Activated CD4-positive, alpha-beta T cell treated with anti-CD3 and anti-CD28 coated beads, Interleukin-2, amount 10 ng/mL, durations not matched to agents 7 days and 5 days (primary cell): ENCODE measurements at regions not wholly inside any gene's neighbourhood (a gene's known extent, or its start where the extent isn't known, plus 50 kb on each side); places are given as distances from the start of the nearest gene placed in this dataset.

Experiments
- CTCF ChIA-PET: fragments of 350-600 bp; sonication (Branson Sonifier 250); formaldehyde crosslinking; loops from one replicate; lab custom pipeline; 2021; ENCODE audit warnings: antibody characterized with exemption; lab: Charles Lee
- POLR2A ChIA-PET: fragments of 350-600 bp; sonication (Branson Sonifier 250); formaldehyde crosslinking; loops from one replicate; lab custom pipeline; 2021; ENCODE audit warnings: antibody characterized with exemption; lab: Charles Lee
- DNase-seq: peaks from one replicate; pipeline ENCODE4 v3.0.0-alpha.2; 2020
- H3K27ac Mint-ChIP-seq: one replicate; pipeline ENCODE4 v1.8.0; 2021; ENCODE audit warnings: mild to moderate bottlenecking, moderate library complexity, mixed read lengths
- H3K27me3 Mint-ChIP-seq: one replicate; pipeline ENCODE4 v1.8.0; 2021; ENCODE audit warnings: mixed read lengths
- H3K36me3 Mint-ChIP-seq: one replicate; pipeline ENCODE4 v1.8.0; 2021; ENCODE audit warnings: low read depth, mixed read lengths
- H3K4me1 Mint-ChIP-seq: one replicate; pipeline ENCODE4 v1.8.0; 2021; ENCODE audit warnings: mixed read lengths
- H3K4me3 Mint-ChIP-seq: one replicate; pipeline ENCODE4 v1.8.0; 2021; ENCODE audit warnings: mild to moderate bottlenecking, moderate library complexity, mixed read lengths
- H3K9me3 Mint-ChIP-seq: one replicate; pipeline ENCODE4 v1.8.0; 2021; ENCODE audit warnings: mixed read lengths

DNA sequence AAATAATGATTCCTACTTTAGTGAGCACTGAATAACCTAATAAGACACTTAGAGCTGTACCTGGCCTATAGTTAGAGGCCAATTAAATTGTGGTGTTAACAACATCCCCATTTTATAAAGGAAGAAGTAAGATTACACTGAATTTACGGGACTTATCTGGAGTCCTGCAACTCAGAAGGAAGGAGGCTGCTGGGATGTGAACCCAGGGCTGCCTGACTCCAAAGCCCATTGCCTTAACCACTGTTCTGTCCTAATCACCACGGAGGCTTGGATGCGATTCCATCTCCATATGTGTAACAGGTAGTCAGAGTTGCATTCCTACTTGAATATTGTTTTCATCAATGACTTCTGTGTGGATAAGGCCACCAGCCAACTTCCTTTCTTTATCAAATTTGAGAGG lies 168.9 kb downstream of the SOCS6 start:
- no peaks in the 10 kb centered on the region for H3K9me3 Mint-ChIP-seq
- CTCF ChIA-PET = no interaction called here

DNA sequence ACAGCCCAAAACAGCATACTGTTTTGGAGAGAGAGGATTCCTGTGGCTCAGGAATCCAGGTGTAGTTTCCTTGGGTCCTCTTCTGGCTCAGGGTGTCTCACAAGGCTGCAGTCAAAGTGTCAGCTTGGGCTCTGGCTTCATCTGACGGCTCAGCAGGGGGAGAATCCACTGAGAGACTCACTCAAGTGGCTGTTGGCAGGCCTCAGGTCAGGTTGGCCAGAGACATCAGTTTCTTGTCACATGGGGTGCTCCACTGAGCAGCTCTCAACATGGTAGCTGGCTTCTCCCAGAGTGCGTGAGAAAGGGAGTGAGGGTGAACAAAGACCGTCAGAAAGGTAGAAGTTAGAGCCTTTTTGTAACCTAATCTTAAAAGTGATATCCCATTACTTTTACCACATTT lies 168.4 kb downstream of the SOCS6 start:
- Mint-ChIP-seq H3K4me3 (no peak overlapping the region), H3K36me3 (no peaks in the 10 kb centered on the region), H3K27me3 (peaks cover 5% of the 10 kb centered on the region), H3K4me1 (no peaks in the 10 kb centered on the region), H3K27ac (no peak overlapping the region), H3K9me3 (no peaks in the 10 kb centered on the region)
- POLR2A ChIA-PET = no interaction called here
- no peak for DNase-seq
- CTCF ChIA-PET = no interaction called here

More for the DNA sequence above, 168.9 kb downstream of the SOCS6 start:
- no peaks in the 10 kb centered on the region for H3K36me3 Mint-ChIP-seq
- no peak overlapping the region for H3K27ac Mint-ChIP-seq
- H3K27me3 Mint-ChIP-seq = peaks cover 7% of the 10 kb centered on the region
- POLR2A ChIA-PET = no interaction called here
- no peaks in the 10 kb centered on the region for H3K4me1 Mint-ChIP-seq
- no peak for DNase-seq
- H3K4me3 Mint-ChIP-seq = no peak overlapping the region

- H3K36me3 Mint-ChIP-seq = no peaks in the 10 kb centered on the region
- POLR2A ChIA-PET = no interaction called here
- DNase-seq = no peak
- H3K9me3 Mint-ChIP-seq = no peaks in the 10 kb centered on the region
- H3K27me3 Mint-ChIP-seq = peaks cover under 1% of the 10 kb centered on the region
- no peak overlapping the region for H3K27ac Mint-ChIP-seq
- CTCF ChIA-PET = no interaction called here
- no peaks in the 10 kb centered on the region for H3K4me1 Mint-ChIP-seq
- no peak overlapping the region for H3K4me3 Mint-ChIP-seq
Observed at GRCh38 chr18:70456376-70456775, 167.5 kb downstream of the SOCS6 start.

GRCh38 chr18:70455731-70456130 lies 166.9 kb downstream of the SOCS6 start:
- H3K36me3 Mint-ChIP-seq = no peaks in the 10 kb centered on the region
- ChIA-PET CTCF (interaction anchor here (1.3 to 1.7 kb wide), 2 partner anchors 10 to 16 kb away, joined by 3 read pairs; no protein-coding TSS in a partner anchor), POLR2A (no interaction called here)
- H3K9me3 Mint-ChIP-seq = no peaks in the 10 kb centered on the region
- no peaks in the 10 kb centered on the region for H3K4me1 Mint-ChIP-seq
- no peak overlapping the region for H3K27ac Mint-ChIP-seq
- DNase-seq = no peak
- no peak overlapping the region for H3K4me3 Mint-ChIP-seq
- no peaks in the 10 kb centered on the region for H3K27me3 Mint-ChIP-seq

DNA sequence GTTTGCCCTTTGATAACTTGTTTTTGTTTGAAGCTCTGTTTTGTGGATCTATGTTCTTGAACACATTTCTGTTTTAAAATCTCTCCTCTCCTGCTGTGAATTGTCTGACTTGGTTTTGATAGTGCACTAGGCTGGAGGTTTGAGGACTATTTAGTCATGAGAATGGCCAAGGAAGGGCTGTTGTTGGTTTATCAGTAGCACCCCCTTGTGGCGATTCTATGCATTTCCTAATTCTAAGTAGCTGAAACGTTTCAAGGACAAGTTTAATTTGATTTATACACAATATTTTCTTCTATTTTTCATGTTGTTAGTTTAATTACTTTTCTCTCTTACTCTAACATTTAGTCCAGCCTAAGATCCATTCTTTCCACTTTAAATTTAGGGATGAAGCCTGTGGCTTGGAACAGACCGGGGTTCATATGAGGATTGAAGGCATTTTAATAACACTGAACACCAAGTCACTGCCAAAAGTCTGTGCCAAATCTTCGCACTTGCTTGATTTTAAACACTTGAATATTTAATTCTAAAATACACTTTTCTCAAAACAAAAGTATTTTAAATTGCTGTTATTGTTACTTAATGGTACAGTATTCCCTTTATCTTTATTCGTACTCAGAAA lies 166.0 kb downstream of the SOCS6 start:
- Mint-ChIP-seq H3K27ac (no peak overlapping the region), H3K4me3 (no peak overlapping the region), H3K27me3 (no peaks in the 10 kb centered on the region), H3K36me3 (no peaks in the 10 kb centered on the region), H3K9me3 (no peaks in the 10 kb centered on the region), H3K4me1 (no peaks in the 10 kb centered on the region)
- POLR2A ChIA-PET = no interaction called here
- DNase-seq = peak; percentile 59
- CTCF ChIA-PET = interaction anchor here (1.3 to 1.7 kb wide), 2 partner anchors 11 to 15 kb away, joined by 3 read pairs; no protein-coding TSS in a partner anchor

- no peaks in the 10 kb centered on the region for H3K36me3 Mint-ChIP-seq
- no peak overlapping the region for H3K4me3 Mint-ChIP-seq
- no peaks in the 10 kb centered on the region for H3K4me1 Mint-ChIP-seq
- no peaks in the 10 kb centered on the region for H3K9me3 Mint-ChIP-seq
- DNase-seq = no peak
- ChIA-PET CTCF (no interaction called here), POLR2A (no interaction called here)
- no peaks in the 10 kb centered on the region for H3K27me3 Mint-ChIP-seq
- H3K27ac Mint-ChIP-seq = no peak overlapping the region
Observed at GRCh38 chr18:70453058-70453775, 164.4 kb downstream of the SOCS6 start.

GRCh38 chr18:70452501-70452900 lies 163.7 kb downstream of the SOCS6 start:
- Mint-ChIP-seq H3K36me3 (no peaks in the 10 kb centered on the region), H3K27ac (no peak overlapping the region), H3K9me3 (no peaks in the 10 kb centered on the region), H3K27me3 (no peaks in the 10 kb centered on the region), H3K4me3 (no peak overlapping the region), H3K4me1 (no peaks in the 10 kb centered on the region)
- no peak for DNase-seq
- ChIA-PET POLR2A (no interaction called here), CTCF (no interaction called here)

GRCh38 chr18:70450426-70451253 lies 161.8 kb downstream of the SOCS6 start:
- Mint-ChIP-seq H3K4me3 (no peak overlapping the region), H3K36me3 (no peaks in the 10 kb centered on the region), H3K9me3 (no peaks in the 10 kb centered on the region), H3K4me1 (no peaks in the 10 kb centered on the region), H3K27ac (no peak overlapping the region), H3K27me3 (no peaks in the 10 kb centered on the region)
- POLR2A ChIA-PET = no interaction called here
- no peak for DNase-seq
- CTCF ChIA-PET = no interaction called here

DNA sequence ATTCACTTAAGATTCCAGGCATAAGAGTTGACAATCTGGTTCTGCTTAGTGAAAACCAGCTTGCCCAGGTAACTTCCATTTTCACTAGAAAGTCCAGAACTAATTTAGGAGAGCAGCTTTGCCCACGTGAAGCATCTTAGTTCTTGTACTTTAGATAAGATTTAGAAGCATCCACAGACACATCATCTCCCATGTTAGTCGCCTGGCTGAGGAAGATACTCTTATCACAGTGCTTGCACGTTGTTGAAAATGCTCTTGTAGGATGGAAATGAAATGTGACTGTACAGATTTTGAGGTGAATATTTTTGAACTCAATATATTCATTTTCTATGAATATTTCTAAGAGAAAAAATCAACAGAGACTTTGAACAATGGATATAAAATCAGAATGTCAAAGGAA lies 159.7 kb downstream of the SOCS6 start:
- Mint-ChIP-seq H3K27ac (no peak overlapping the region), H3K36me3 (no peaks in the 10 kb centered on the region), H3K9me3 (peaks cover 6% of the 10 kb centered on the region), H3K27me3 (no peaks in the 10 kb centered on the region), H3K4me3 (no peak overlapping the region), H3K4me1 (no peaks in the 10 kb centered on the region)
- ChIA-PET POLR2A (no interaction called here), CTCF (interaction anchor here (0.7 kb wide), 1 partner anchor 262 kb away, joined by 3 read pairs; no protein-coding TSS in a partner anchor)
- DNase-seq = no peak

GRCh38 chr18:70446063-70446462 lies 157.2 kb downstream of the SOCS6 start:
- Mint-ChIP-seq H3K4me3 (no peak overlapping the region), H3K36me3 (no peaks in the 10 kb centered on the region), H3K27me3 (peaks cover 2% of the 10 kb centered on the region), H3K27ac (no peak overlapping the region), H3K9me3 (peaks cover 17% of the 10 kb centered on the region), H3K4me1 (no peaks in the 10 kb centered on the region)
- DNase-seq = no peak
- ChIA-PET POLR2A (no interaction called here), CTCF (no interaction called here)

- POLR2A ChIA-PET = no interaction called here
- H3K4me1 Mint-ChIP-seq = no peaks in the 10 kb centered on the region
- H3K27me3 Mint-ChIP-seq = peaks cover 3% of the 10 kb centered on the region
- H3K36me3 Mint-ChIP-seq = no peaks in the 10 kb centered on the region
- CTCF ChIA-PET = no interaction called here
- no peak overlapping the region for H3K27ac Mint-ChIP-seq
- peaks cover 17% of the 10 kb centered on the region for H3K9me3 Mint-ChIP-seq
- no peak overlapping the region for H3K4me3 Mint-ChIP-seq
- DNase-seq = no peak
Observed at GRCh38 chr18:70442933-70443332, 154.1 kb downstream of the SOCS6 start.

DNA sequence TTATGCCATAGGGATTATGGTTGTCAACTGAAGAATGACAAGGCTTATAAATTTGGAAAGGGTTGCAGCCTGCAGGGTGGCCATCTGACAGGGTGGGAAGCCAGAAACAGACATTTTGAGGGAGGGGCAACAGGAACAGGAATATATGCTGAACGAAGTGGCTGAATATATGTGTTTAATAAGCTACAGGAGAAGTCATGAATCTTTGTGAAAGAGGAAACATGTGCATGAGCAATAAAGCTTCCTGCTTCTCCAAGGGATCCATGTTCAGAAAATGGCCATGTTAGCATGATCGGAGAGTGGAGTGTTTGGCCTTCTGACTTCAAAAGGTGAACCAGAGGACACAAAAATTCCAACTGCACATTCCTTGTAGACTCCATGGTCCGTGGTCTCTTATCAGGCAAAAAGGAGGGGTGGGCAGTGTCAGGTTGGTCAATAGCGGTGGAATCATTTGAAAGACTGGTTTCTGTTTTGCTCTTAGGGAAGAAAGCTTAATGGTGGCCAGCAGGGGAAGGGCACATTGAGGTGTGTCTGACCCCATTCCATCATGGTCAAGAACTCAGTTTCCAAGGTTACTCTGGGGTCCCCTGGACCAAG lies 144.1 kb downstream of the SOCS6 start:
- H3K4me1 Mint-ChIP-seq = no peaks in the 10 kb centered on the region
- H3K27me3 Mint-ChIP-seq = no peaks in the 10 kb centered on the region
- H3K4me3 Mint-ChIP-seq = no peak overlapping the region
- POLR2A ChIA-PET = no interaction called here
- no peaks in the 10 kb centered on the region for H3K9me3 Mint-ChIP-seq
- no peak for DNase-seq
- CTCF ChIA-PET = interaction anchor here (0.7 kb wide), 1 partner anchor 16 kb away, joined by 5 read pairs; no protein-coding TSS in a partner anchor
- no peaks in the 10 kb centered on the region for H3K36me3 Mint-ChIP-seq
- H3K27ac Mint-ChIP-seq = no peak overlapping the region

DNA sequence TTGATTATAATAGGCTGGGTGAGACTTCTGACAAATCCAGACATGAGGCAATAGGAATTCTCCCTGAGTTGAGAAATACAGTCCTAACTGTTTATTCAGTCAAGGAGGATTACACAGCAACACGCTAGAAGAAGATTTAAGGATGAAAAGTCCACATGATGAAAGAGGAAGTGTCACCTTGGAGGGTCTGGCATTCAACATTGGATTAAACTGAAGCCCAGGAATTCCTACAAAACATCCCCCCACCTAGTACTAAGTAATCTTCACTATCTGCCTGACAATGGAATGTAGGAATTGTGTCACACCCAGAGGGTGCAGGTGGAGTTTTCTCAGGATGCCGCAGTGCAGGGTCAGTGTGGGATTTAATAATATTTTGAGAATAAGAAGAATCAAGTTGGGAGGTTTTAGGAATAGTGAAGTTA lies 142.4 kb downstream of the SOCS6 start:
- Mint-ChIP-seq H3K27me3 (no peaks in the 10 kb centered on the region), H3K27ac (no peak overlapping the region), H3K4me3 (no peak overlapping the region), H3K4me1 (no peaks in the 10 kb centered on the region), H3K36me3 (no peaks in the 10 kb centered on the region), H3K9me3 (no peaks in the 10 kb centered on the region)
- DNase-seq = no peak
- ChIA-PET CTCF (no interaction called here), POLR2A (no interaction called here)
